WTC11 (cell line): ENCODE measurements at regions not wholly inside any gene's neighbourhood (a gene's known extent, or its start where the extent isn't known, plus 50 kb on each side); places are given as distances from the start of the nearest gene placed in this dataset.

Source experiments
- ATF3 ChIP-seq: sonication (generic); formaldehyde crosslinking; conservative IDR thresholded peaks from 2 replicates; pipeline ENCODE4 v1.8.1; 2022; ENCODE audit warnings: mild to moderate bottlenecking, missing genetic modification reagents
- CDX4 ChIP-seq: fragments of 250-450 bp; sonication (Bioruptor Pico); IDR thresholded peaks from 2 replicates; pipeline ENCODE4 v1.9.0; 2021; ENCODE audit warnings: moderate library complexity, mild to moderate bottlenecking, inconsistent platforms, borderline replicate concordance
- CTCF ChIP-seq: fragments of 200-600 bp; IDR thresholded peaks from 2 replicates; pipeline ENCODE4 v1.8.0; 2022; ENCODE audit warnings: antibody characterized with exemption
- NFE2L1 ChIP-seq: sonication (generic); formaldehyde crosslinking; IDR thresholded peaks from 2 replicates; pipeline ENCODE4 v1.8.1; 2023; ENCODE audit warnings: missing genetic modification reagents
- NR1H2 ChIP-seq: sonication (generic); formaldehyde crosslinking; IDR thresholded peaks from 2 replicates; pipeline ENCODE4 v1.9.0; 2021; ENCODE audit warnings: mild to moderate bottlenecking, moderate library complexity, missing genetic modification reagents

DNA sequence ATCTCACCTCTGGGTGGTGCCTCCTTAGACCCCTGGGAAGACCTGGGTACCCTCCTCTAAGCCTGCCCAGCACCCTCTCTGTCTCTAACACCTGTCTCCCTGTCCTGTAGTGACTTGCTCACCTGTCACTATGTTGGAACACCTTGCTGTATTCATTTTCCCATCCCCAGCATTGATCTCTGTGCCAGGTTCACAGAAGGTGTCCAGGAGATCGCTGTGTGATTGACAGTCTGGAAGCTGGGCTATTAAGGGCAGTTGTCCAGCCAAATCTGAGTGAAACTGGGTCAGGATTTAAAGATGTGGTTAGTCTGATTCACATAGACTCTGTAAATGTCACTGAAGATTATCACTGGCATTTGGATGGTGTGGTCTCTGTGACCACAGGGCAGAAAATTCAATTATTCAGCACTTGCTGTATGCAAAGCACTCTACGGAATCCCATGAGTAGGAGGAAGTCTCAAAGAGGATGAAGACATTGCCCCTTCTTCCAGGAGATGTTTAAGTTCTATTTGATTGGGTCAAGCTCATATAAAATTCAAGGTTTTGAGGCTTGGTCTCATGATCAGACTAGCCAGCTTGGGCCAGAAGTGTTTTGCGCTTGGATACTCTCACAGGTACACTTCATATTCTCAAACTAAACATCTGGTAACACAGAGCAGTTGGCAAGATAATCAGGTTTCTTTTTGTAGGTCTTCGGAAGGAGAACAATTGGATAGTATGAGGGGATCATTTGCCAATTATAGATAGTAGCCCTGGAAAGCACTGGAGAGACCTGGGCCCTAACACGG is 57.8 kb upstream of the TAGAP start:
- TF ChIP-seq CTCF (no peak), NFE2L1 (no peak), CDX4 (CRISPR knock-in tag) (no peak), NR1H2 (CRISPR knock-in tag) (no peak), ATF3 (CRISPR knock-in tag) (no peak)
